Erythroblast (primary cell): ENCODE measurements at regions not wholly inside any gene's neighbourhood (a gene's known extent, or its start where the extent isn't known, plus 50 kb on each side); places are given as distances from the start of the nearest gene placed in this dataset.

Experiments used
- GATA1 ChIP-seq: IDR thresholded peaks from 2 replicates; pipeline ENCODE4 v1.6.1; 2011; ENCODE audit warnings: low read depth, mild to moderate bottlenecking, control low read depth, low read length, moderate library complexity
- POLR2A ChIP-seq: IDR thresholded peaks from 2 replicates; pipeline ENCODE4 v1.6.1; 2011; ENCODE audit warnings: mild to moderate bottlenecking, low read length

DNA sequence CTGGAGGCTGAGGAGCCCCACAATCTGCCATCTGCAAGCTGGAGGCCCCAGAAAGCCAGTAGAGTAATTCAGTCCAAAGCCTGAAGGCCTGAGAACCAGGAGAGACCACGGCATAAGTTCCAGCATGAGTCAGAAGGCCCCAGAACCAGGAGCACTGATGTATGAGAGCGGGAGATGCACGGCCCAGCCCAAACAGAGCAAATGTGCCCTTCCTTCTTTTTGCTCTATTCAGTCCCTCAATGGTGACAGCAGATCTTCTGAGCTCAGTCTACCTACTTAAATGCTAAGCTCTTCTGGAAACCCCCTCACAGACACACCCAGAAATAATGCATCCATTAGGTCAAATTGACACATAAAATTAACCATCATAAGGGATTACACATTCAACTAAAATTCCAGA lies 277.6 kb downstream of the ATPSCKMT start:
- TF ChIP-seq POLR2A = no peak
- no peak for TF ChIP-seq GATA1
